ENCODE measurements at regions not wholly inside any gene's neighbourhood (a gene's known extent, or its start where the extent isn't known, plus 50 kb on each side); places are given as distances from the start of the nearest gene placed in this dataset.

GRCh38 chr4:28759064-28759463 lies 1898.4 kb downstream of the STIM2 start:
- no peak overlapping the region for H3K4me2 ChIP-seq (ENCODE audit: low read depth, low read length, poor library complexity, severe bottlenecking)
- H4K20me1 ChIP-seq (ENCODE audit: insufficient read depth, low read depth, low read length) = no peaks in the 10 kb centered on the region
- no peaks in the 10 kb centered on the region for H3K4me1 ChIP-seq (ENCODE audit: low read length)
- no peaks in the 10 kb centered on the region for H3K9me2 ChIP-seq (replicated peaks; ENCODE audit: insufficient read depth, low read length)
- no peaks in the 10 kb centered on the region for H3K79me2 ChIP-seq (ENCODE audit: low read length)
- peaks cover 28% of the 10 kb centered on the region for H3K9me3 ChIP-seq (ENCODE audit: low read length)
- no peak overlapping the region for H3K9ac ChIP-seq (ENCODE audit: low read length)
- H3K36me3 ChIP-seq (ENCODE audit: insufficient read depth, low read length) = no peaks in the 10 kb centered on the region
- H2AFZ ChIP-seq (ENCODE audit: low read length) = no peak overlapping the region
- no peak for DNase-seq
- no peaks in the 10 kb centered on the region for H3K27me3 ChIP-seq (ENCODE audit: low read length)
- no peak overlapping the region for H3K4me3 ChIP-seq (ENCODE audit: low read length)
- no peak overlapping the region for H3K27ac ChIP-seq (ENCODE audit: low read length)

GRCh38 chr4:28760003-28760402 lies 1899.4 kb downstream of the STIM2 start:
- H3K27ac ChIP-seq (ENCODE audit: low read length) = no peak overlapping the region

GRCh38 chr4:28772066-28772465 lies 1911.4 kb downstream of the STIM2 start:
- no peaks in the 10 kb centered on the region for H3K79me2 ChIP-seq (ENCODE audit: low read length)
- H3K4me2 ChIP-seq (ENCODE audit: low read depth, low read length, poor library complexity, severe bottlenecking) = no peak overlapping the region
- H3K9ac ChIP-seq (ENCODE audit: low read length) = no peak overlapping the region
- no peaks in the 10 kb centered on the region for H3K4me1 ChIP-seq (ENCODE audit: low read length)
- no peaks in the 10 kb centered on the region for H4K20me1 ChIP-seq (ENCODE audit: insufficient read depth, low read depth, low read length)
- H3K9me2 ChIP-seq (replicated peaks; ENCODE audit: insufficient read depth, low read length) = no peaks in the 10 kb centered on the region
- H3K4me3 ChIP-seq (ENCODE audit: low read length) = no peak overlapping the region
- no peak overlapping the region for H3K27ac ChIP-seq (ENCODE audit: low read length)
- H3K27me3 ChIP-seq (ENCODE audit: low read length) = no peaks in the 10 kb centered on the region
- no peaks in the 10 kb centered on the region for H3K36me3 ChIP-seq (ENCODE audit: insufficient read depth, low read length)
- DNase-seq = no peak
- H3K9me3 ChIP-seq (ENCODE audit: low read length) = peaks cover 17% of the 10 kb centered on the region
- H2AFZ ChIP-seq (ENCODE audit: low read length) = no peak overlapping the region

More at GRCh38 chr4:28760003-28760402, 1899.4 kb downstream of the STIM2 start:
- no peaks in the 10 kb centered on the region for H4K20me1 ChIP-seq (ENCODE audit: insufficient read depth, low read depth, low read length)
- H3K9me2 ChIP-seq (replicated peaks; ENCODE audit: insufficient read depth, low read length) = no peaks in the 10 kb centered on the region
- no peak overlapping the region for H2AFZ ChIP-seq (ENCODE audit: low read length)
- no peaks in the 10 kb centered on the region for H3K4me1 ChIP-seq (ENCODE audit: low read length)
- H3K4me2 ChIP-seq (ENCODE audit: low read depth, low read length, poor library complexity, severe bottlenecking) = no peak overlapping the region
- no peak overlapping the region for H3K9ac ChIP-seq (ENCODE audit: low read length)
- H3K36me3 ChIP-seq (ENCODE audit: insufficient read depth, low read length) = no peaks in the 10 kb centered on the region
- DNase-seq = no peak
- peaks cover 33% of the 10 kb centered on the region for H3K9me3 ChIP-seq (ENCODE audit: low read length)
- no peak overlapping the region for H3K4me3 ChIP-seq (ENCODE audit: low read length)
- no peaks in the 10 kb centered on the region for H3K27me3 ChIP-seq (ENCODE audit: low read length)
- H3K79me2 ChIP-seq (ENCODE audit: low read length) = no peaks in the 10 kb centered on the region

GRCh38 chr4:28772788-28773187 lies 1912.1 kb downstream of the STIM2 start:
- no peak overlapping the region for H3K27ac ChIP-seq (ENCODE audit: low read length)
- H3K27me3 ChIP-seq (ENCODE audit: low read length) = no peaks in the 10 kb centered on the region
- no peaks in the 10 kb centered on the region for H3K9me2 ChIP-seq (replicated peaks; ENCODE audit: insufficient read depth, low read length)
- no peak overlapping the region for H2AFZ ChIP-seq (ENCODE audit: low read length)
- no peak for DNase-seq
- no peak overlapping the region for H3K9ac ChIP-seq (ENCODE audit: low read length)
- H3K4me3 ChIP-seq (ENCODE audit: low read length) = no peak overlapping the region
- H4K20me1 ChIP-seq (ENCODE audit: insufficient read depth, low read depth, low read length) = no peaks in the 10 kb centered on the region
- no peak overlapping the region for H3K4me2 ChIP-seq (ENCODE audit: low read depth, low read length, poor library complexity, severe bottlenecking)
- no peaks in the 10 kb centered on the region for H3K36me3 ChIP-seq (ENCODE audit: insufficient read depth, low read length)
- no peaks in the 10 kb centered on the region for H3K79me2 ChIP-seq (ENCODE audit: low read length)
- no peaks in the 10 kb centered on the region for H3K4me1 ChIP-seq (ENCODE audit: low read length)
- peaks cover 17% of the 10 kb centered on the region for H3K9me3 ChIP-seq (ENCODE audit: low read length)

GRCh38 chr4:28774344-28774743 lies 1913.7 kb downstream of the STIM2 start:
- no peak for DNase-seq
- peaks cover 13% of the 10 kb centered on the region for H3K9me3 ChIP-seq (ENCODE audit: low read length)
- H3K4me1 ChIP-seq (ENCODE audit: low read length) = no peaks in the 10 kb centered on the region
- H3K27ac ChIP-seq (ENCODE audit: low read length) = no peak overlapping the region
- no peak overlapping the region for H3K9ac ChIP-seq (ENCODE audit: low read length)
- no peaks in the 10 kb centered on the region for H4K20me1 ChIP-seq (ENCODE audit: insufficient read depth, low read depth, low read length)
- H3K79me2 ChIP-seq (ENCODE audit: low read length) = no peaks in the 10 kb centered on the region
- H3K4me3 ChIP-seq (ENCODE audit: low read length) = no peak overlapping the region
- H2AFZ ChIP-seq (ENCODE audit: low read length) = no peak overlapping the region
- H3K9me2 ChIP-seq (replicated peaks; ENCODE audit: insufficient read depth, low read length) = no peaks in the 10 kb centered on the region
- H3K4me2 ChIP-seq (ENCODE audit: low read depth, low read length, poor library complexity, severe bottlenecking) = no peak overlapping the region
- H3K36me3 ChIP-seq (ENCODE audit: insufficient read depth, low read length) = no peaks in the 10 kb centered on the region
- no peaks in the 10 kb centered on the region for H3K27me3 ChIP-seq (ENCODE audit: low read length)

- no peak overlapping the region for H3K4me3 ChIP-seq (ENCODE audit: low read length)
- no peaks in the 10 kb centered on the region for H3K36me3 ChIP-seq (ENCODE audit: insufficient read depth, low read length)
- H3K9ac ChIP-seq (ENCODE audit: low read length) = no peak overlapping the region
- no peak for DNase-seq
- no peak overlapping the region for H3K27ac ChIP-seq (ENCODE audit: low read length)
- peaks cover 12% of the 10 kb centered on the region for H3K9me3 ChIP-seq (ENCODE audit: low read length)
- H3K79me2 ChIP-seq (ENCODE audit: low read length) = no peaks in the 10 kb centered on the region
- H3K4me2 ChIP-seq (ENCODE audit: low read depth, low read length, poor library complexity, severe bottlenecking) = no peak overlapping the region
- H2AFZ ChIP-seq (ENCODE audit: low read length) = no peak overlapping the region
- H3K27me3 ChIP-seq (ENCODE audit: low read length) = no peaks in the 10 kb centered on the region
- H4K20me1 ChIP-seq (ENCODE audit: insufficient read depth, low read depth, low read length) = no peaks in the 10 kb centered on the region
- no peaks in the 10 kb centered on the region for H3K4me1 ChIP-seq (ENCODE audit: low read length)
- no peaks in the 10 kb centered on the region for H3K9me2 ChIP-seq (replicated peaks; ENCODE audit: insufficient read depth, low read length)
Observed at GRCh38 chr4:28776004-28776403, 1915.4 kb downstream of the STIM2 start.

- Histone ChIP-seq H3K4me2 (ENCODE audit: low read depth, low read length, poor library complexity, severe bottlenecking) (no peak overlapping the region), H3K27ac (ENCODE audit: low read length) (no peak overlapping the region), H3K36me3 (ENCODE audit: insufficient read depth, low read length) (no peaks in the 10 kb centered on the region), H3K4me1 (ENCODE audit: low read length) (no peaks in the 10 kb centered on the region), H3K9ac (ENCODE audit: low read length) (no peak overlapping the region), H4K20me1 (ENCODE audit: insufficient read depth, low read depth, low read length) (no peaks in the 10 kb centered on the region), H3K4me3 (ENCODE audit: low read length) (no peak overlapping the region), H3K9me2 (replicated peaks; ENCODE audit: insufficient read depth, low read length) (no peaks in the 10 kb centered on the region), H3K27me3 (ENCODE audit: low read length) (no peaks in the 10 kb centered on the region), H3K79me2 (ENCODE audit: low read length) (no peaks in the 10 kb centered on the region), H2AFZ (ENCODE audit: low read length) (no peak overlapping the region), H3K9me3 (ENCODE audit: low read length) (peaks cover 20% of the 10 kb centered on the region)
- DNase-seq = no peak
Observed at GRCh38 chr4:28784188-28784587, 1923.5 kb downstream of the STIM2 start.

GRCh38 chr4:28787947-28788346 lies 1927.3 kb downstream of the STIM2 start:
- H3K9me3 ChIP-seq (ENCODE audit: low read length) = peaks cover 14% of the 10 kb centered on the region
- H3K4me2 ChIP-seq (ENCODE audit: low read depth, low read length, poor library complexity, severe bottlenecking) = no peak overlapping the region
- no peaks in the 10 kb centered on the region for H3K4me1 ChIP-seq (ENCODE audit: low read length)
- no peaks in the 10 kb centered on the region for H3K36me3 ChIP-seq (ENCODE audit: insufficient read depth, low read length)
- DNase-seq = no peak
- no peaks in the 10 kb centered on the region for H3K9me2 ChIP-seq (replicated peaks; ENCODE audit: insufficient read depth, low read length)
- no peak overlapping the region for H2AFZ ChIP-seq (ENCODE audit: low read length)
- H3K27me3 ChIP-seq (ENCODE audit: low read length) = no peaks in the 10 kb centered on the region
- no peak overlapping the region for H3K9ac ChIP-seq (ENCODE audit: low read length)
- H3K27ac ChIP-seq (ENCODE audit: low read length) = no peak overlapping the region
- no peaks in the 10 kb centered on the region for H3K79me2 ChIP-seq (ENCODE audit: low read length)
- H4K20me1 ChIP-seq (ENCODE audit: insufficient read depth, low read depth, low read length) = no peaks in the 10 kb centered on the region
- H3K4me3 ChIP-seq (ENCODE audit: low read length) = no peak overlapping the region

GRCh38 chr4:28788929-28789490 lies 1928.4 kb downstream of the STIM2 start:
- Histone ChIP-seq H3K9ac (ENCODE audit: low read length) (no peak overlapping the region), H3K79me2 (ENCODE audit: low read length) (no peaks in the 10 kb centered on the region), H3K27me3 (ENCODE audit: low read length) (no peaks in the 10 kb centered on the region)

More at GRCh38 chr4:28788929-28789490, 1928.4 kb downstream of the STIM2 start:
- no peak overlapping the region for H2AFZ ChIP-seq (ENCODE audit: low read length)
- H3K4me1 ChIP-seq (ENCODE audit: low read length) = no peaks in the 10 kb centered on the region
- no peaks in the 10 kb centered on the region for H4K20me1 ChIP-seq (ENCODE audit: insufficient read depth, low read depth, low read length)
- no peak overlapping the region for H3K4me3 ChIP-seq (ENCODE audit: low read length)
- no peak overlapping the region for H3K4me2 ChIP-seq (ENCODE audit: low read depth, low read length, poor library complexity, severe bottlenecking)
- DNase-seq = no peak
- no peak overlapping the region for H3K27ac ChIP-seq (ENCODE audit: low read length)
- H3K9me3 ChIP-seq (ENCODE audit: low read length) = peaks cover 15% of the 10 kb centered on the region
- no peaks in the 10 kb centered on the region for H3K36me3 ChIP-seq (ENCODE audit: insufficient read depth, low read length)
- H3K9me2 ChIP-seq (replicated peaks; ENCODE audit: insufficient read depth, low read length) = no peaks in the 10 kb centered on the region

All from Karpas-422 (cell line).